DOHH2 (cell line): ENCODE measurements at regions not wholly inside any gene's neighbourhood (a gene's known extent, or its start where the extent isn't known, plus 50 kb on each side); places are given as distances from the start of the nearest gene placed in this dataset.

Experiments
- EZH2phosphoT487 ChIP-seq: fragments of 200-600 bp; sonication (generic); IDR thresholded peaks from 2 replicates; pipeline ENCODE4 v1.6.1; 2017; ENCODE audit warnings: borderline replicate concordance, mild to moderate bottlenecking, antibody characterized with exemption, low read length, moderate library complexity, mixed read lengths
- TF ChIP-seq, protein P1 (sequence below): fragments of 200-600 bp; sonication (generic); IDR thresholded peaks from one replicate; pipeline ENCODE4 v1.5.1; 2014; ENCODE audit warnings: antibody characterized with exemption, mild to moderate bottlenecking, low read depth, low read length; ENCODE audit not compliant: poor library complexity, severe bottlenecking

GRCh38 chr5:156239800-156240199 is 87.2 kb upstream of the SGCD start:
- TF ChIP-seq, protein P1, sequence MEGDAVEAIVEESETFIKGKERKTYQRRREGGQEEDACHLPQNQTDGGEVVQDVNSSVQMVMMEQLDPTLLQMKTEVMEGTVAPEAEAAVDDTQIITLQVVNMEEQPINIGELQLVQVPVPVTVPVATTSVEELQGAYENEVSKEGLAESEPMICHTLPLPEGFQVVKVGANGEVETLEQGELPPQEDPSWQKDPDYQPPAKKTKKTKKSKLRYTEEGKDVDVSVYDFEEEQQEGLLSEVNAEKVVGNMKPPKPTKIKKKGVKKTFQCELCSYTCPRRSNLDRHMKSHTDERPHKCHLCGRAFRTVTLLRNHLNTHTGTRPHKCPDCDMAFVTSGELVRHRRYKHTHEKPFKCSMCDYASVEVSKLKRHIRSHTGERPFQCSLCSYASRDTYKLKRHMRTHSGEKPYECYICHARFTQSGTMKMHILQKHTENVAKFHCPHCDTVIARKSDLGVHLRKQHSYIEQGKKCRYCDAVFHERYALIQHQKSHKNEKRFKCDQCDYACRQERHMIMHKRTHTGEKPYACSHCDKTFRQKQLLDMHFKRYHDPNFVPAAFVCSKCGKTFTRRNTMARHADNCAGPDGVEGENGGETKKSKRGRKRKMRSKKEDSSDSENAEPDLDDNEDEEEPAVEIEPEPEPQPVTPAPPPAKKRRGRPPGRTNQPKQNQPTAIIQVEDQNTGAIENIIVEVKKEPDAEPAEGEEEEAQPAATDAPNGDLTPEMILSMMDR, result no peak
- no peak for TF ChIP-seq EZH2phosphoT487
